NB4 (cell line): ENCODE measurements at regions not wholly inside any gene's neighbourhood (a gene's known extent, or its start where the extent isn't known, plus 50 kb on each side); places are given as distances from the start of the nearest gene placed in this dataset.

Source experiments
- DNase-seq: peaks from one replicate; pipeline ENCODE4 v3.0.0; 2010; ENCODE audit warnings: low read depth
- H3K4me3 ChIP-seq: one replicate; pipeline ENCODE4 v1.5.1; 2011; ENCODE audit warnings: mild to moderate bottlenecking, low read depth, low read length, moderate library complexity
- MAX ChIP-seq: IDR thresholded peaks from 2 replicates; pipeline ENCODE4 v1.6.1; 2011; ENCODE audit warnings: low read depth, low read length
- MYC ChIP-seq: IDR thresholded peaks from 2 replicates; pipeline ENCODE4 v1.6.1; 2011; ENCODE audit warnings: low read depth, low read length
- POLR2A ChIP-seq: IDR thresholded peaks from 2 replicates; pipeline ENCODE4 v1.6.1; 2011; ENCODE audit warnings: mild to moderate bottlenecking; ENCODE audit not compliant: insufficient read length; ENCODE audit errors: extremely low read depth
- TF ChIP-seq, protein P1 (sequence below): IDR thresholded peaks from one replicate; pipeline ENCODE4 v1.5.1; 2012; ENCODE audit warnings: low read depth, low read length

- TF ChIP-seq MYC (no peak), MAX (no peak), POLR2A (no peak)
- TF ChIP-seq, protein P1, sequence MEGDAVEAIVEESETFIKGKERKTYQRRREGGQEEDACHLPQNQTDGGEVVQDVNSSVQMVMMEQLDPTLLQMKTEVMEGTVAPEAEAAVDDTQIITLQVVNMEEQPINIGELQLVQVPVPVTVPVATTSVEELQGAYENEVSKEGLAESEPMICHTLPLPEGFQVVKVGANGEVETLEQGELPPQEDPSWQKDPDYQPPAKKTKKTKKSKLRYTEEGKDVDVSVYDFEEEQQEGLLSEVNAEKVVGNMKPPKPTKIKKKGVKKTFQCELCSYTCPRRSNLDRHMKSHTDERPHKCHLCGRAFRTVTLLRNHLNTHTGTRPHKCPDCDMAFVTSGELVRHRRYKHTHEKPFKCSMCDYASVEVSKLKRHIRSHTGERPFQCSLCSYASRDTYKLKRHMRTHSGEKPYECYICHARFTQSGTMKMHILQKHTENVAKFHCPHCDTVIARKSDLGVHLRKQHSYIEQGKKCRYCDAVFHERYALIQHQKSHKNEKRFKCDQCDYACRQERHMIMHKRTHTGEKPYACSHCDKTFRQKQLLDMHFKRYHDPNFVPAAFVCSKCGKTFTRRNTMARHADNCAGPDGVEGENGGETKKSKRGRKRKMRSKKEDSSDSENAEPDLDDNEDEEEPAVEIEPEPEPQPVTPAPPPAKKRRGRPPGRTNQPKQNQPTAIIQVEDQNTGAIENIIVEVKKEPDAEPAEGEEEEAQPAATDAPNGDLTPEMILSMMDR, result no peak
- DNase-seq, result no peak
- no peak overlapping the region for H3K4me3 ChIP-seq
Measured at GRCh38 chr2:18651842-18652774, 62.7 kb upstream of the NT5C1B start.

DNA sequence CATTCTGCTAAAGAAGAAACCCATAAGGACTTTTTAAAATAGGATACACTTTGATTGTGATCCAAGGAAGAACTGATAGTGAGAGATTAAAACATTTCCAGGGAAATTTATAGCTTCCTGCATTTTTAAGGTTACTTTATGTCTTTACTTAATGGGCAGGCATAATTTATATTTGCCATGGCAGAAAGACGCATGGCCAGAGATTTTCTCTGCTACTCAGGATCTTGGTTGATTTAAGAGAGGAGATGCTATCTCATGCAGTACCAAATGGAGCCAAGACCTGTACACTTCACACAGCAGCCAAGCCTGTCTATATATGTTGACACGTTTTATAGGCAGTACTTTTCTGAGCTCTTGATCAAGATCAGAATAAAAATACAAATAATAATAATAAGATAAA is 60.9 kb upstream of the NT5C1B start:
- TF ChIP-seq MYC, result no peak
- DNase-seq, result no peak
- no peak overlapping the region for H3K4me3 ChIP-seq

DNA sequence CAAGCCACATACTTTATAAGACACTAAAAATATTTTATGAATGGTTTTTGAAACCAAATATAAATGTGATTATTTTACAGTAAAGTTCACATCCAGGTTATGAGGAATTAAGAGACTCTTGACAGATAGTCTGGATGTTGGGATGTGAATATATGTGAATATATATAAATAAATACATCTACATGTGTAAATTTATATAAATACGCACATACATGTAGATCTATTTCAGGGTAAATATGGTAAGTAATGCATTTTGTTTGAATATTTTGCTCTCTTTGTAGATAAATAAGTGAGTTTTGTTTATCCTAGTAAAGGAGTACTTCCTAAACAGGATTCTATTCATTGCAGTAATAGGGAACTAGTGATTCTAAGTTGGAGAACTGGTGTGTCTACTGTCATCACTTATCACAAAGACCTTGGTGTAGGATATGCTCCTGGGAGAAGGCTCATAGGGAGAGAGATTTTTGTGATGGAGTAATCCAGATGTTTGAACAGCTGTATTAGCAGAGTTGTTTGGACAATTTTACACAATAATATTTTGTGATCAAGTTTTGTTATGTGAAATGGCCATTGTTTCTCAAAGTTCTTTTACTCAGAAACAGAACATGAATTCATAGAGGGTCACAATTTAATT is 60.2 kb upstream of the NT5C1B start:
- H3K4me3 ChIP-seq, result no peak overlapping the region
- TF ChIP-seq POLR2A, result no peak
- no peak for TF ChIP-seq MYC
- no peak for TF ChIP-seq MAX
- TF ChIP-seq, protein P1, result no peak
- DNase-seq, result no peak

DNA sequence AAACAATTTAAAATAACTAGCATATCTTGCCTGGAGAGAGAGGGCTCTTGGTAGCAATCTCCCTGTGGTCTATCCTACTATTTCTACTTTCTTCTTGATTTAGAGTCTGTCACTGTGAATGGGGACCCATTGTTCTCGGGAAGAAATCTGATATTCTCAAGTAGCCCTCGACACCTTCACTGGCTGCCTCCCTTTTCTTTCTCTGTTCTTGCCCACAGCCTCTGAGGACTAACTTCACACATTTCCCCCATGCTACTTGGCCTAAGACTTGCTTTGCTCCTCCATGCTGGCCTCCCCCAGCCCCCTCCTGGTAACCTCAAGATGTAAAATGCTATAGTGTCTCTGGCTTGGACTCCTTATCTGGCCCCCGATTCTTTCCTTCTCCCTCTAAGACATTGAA is 58.8 kb upstream of the NT5C1B start:
- no peak for DNase-seq
- no peak overlapping the region for H3K4me3 ChIP-seq
- no peak for TF ChIP-seq MAX
- TF ChIP-seq MYC, result no peak
- TF ChIP-seq, protein P1, result no peak
- no peak for TF ChIP-seq POLR2A

GRCh38 chr2:18647731-18648130 is 58.4 kb upstream of the NT5C1B start:
- TF ChIP-seq MAX, result no peak
- no peak for TF ChIP-seq MYC
- TF ChIP-seq, protein P1, result no peak
- TF ChIP-seq POLR2A, result no peak
- no peak for DNase-seq
- no peak overlapping the region for H3K4me3 ChIP-seq

DNA sequence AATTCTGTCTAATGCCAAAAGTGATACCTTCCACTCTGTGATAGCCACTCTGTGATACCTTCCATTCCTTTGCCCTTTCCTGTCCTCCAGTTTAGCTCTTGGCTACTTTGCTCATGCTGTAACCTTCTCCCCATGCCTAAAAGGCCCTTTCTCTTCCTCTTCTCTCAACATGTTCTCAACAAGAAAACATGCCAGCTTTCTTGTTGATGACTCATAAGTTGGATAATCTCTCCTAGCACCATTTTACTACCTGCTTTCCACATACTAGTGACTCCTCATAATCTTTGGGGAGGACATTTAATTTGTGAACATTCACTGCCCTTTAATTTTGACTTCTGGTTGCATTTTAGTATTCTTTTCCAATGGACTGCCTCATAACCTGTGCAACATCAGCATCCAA is 55.9 kb upstream of the NT5C1B start:
- DNase-seq, result no peak
- TF ChIP-seq MAX (no peak), MYC (no peak), POLR2A (no peak)
- TF ChIP-seq, protein P1, result no peak
- no peak overlapping the region for H3K4me3 ChIP-seq
